HL-60 (cell line): ENCODE measurements at regions not wholly inside any gene's neighbourhood (a gene's known extent, or its start where the extent isn't known, plus 50 kb on each side); places are given as distances from the start of the nearest gene placed in this dataset.
"Not testable (repeated sequence)": the region's sequence is repeated elsewhere in the genome, so short reads cannot be mapped to it uniquely, and the experiment has no call there.

ENCODE experiments used
- POLR2AphosphoS5 ChIP-seq: IDR thresholded peaks from 2 replicates; pipeline ENCODE4 v1.6.1; 2012; ENCODE audit warnings: low read depth
- SPI1 ChIP-seq: IDR thresholded peaks from 2 replicates; pipeline ENCODE4 v1.6.1; 2012; ENCODE audit warnings: low read depth, mild to moderate bottlenecking, borderline replicate concordance
- TF ChIP-seq, protein P1 (sequence below): IDR thresholded peaks from one replicate; pipeline ENCODE4 v1.5.1; 2011; ENCODE audit warnings: low read length, control low read depth, inconsistent platforms; ENCODE audit not compliant: insufficient read depth

DNA sequence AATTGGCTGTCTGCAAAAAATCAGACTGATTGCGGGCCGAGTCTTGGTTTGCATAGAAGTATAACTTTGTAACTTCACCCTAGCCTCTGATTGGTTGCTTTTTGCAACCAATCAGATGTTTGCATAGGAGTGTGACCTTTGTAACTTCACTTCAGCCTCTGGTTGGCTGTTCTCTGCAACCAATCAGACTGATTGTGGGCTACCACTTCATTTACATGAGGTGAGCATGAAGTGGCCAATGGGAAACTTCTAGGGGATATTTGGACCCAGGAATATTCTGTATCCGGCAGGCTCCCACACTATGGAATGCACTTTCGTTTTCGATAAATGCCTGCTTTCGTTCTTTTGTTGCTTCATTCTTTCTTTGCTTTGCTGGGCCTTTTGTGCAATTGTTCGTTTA is 667.7 kb downstream of the FAM133A start:
- TF ChIP-seq, protein P1, sequence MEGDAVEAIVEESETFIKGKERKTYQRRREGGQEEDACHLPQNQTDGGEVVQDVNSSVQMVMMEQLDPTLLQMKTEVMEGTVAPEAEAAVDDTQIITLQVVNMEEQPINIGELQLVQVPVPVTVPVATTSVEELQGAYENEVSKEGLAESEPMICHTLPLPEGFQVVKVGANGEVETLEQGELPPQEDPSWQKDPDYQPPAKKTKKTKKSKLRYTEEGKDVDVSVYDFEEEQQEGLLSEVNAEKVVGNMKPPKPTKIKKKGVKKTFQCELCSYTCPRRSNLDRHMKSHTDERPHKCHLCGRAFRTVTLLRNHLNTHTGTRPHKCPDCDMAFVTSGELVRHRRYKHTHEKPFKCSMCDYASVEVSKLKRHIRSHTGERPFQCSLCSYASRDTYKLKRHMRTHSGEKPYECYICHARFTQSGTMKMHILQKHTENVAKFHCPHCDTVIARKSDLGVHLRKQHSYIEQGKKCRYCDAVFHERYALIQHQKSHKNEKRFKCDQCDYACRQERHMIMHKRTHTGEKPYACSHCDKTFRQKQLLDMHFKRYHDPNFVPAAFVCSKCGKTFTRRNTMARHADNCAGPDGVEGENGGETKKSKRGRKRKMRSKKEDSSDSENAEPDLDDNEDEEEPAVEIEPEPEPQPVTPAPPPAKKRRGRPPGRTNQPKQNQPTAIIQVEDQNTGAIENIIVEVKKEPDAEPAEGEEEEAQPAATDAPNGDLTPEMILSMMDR, result not testable (repeated sequence)
- not testable (repeated sequence) for TF ChIP-seq SPI1, POLR2AphosphoS5
